Erythroblast (primary cell): ENCODE measurements at regions not wholly inside any gene's neighbourhood (a gene's known extent, or its start where the extent isn't known, plus 50 kb on each side); places are given as distances from the start of the nearest gene placed in this dataset.

Source experiments
- GATA1 ChIP-seq: IDR thresholded peaks from 2 replicates; pipeline ENCODE4 v1.6.1; 2011; ENCODE audit warnings: low read depth, mild to moderate bottlenecking, control low read depth, low read length, moderate library complexity
- POLR2A ChIP-seq: IDR thresholded peaks from 2 replicates; pipeline ENCODE4 v1.6.1; 2011; ENCODE audit warnings: mild to moderate bottlenecking, low read length

DNA sequence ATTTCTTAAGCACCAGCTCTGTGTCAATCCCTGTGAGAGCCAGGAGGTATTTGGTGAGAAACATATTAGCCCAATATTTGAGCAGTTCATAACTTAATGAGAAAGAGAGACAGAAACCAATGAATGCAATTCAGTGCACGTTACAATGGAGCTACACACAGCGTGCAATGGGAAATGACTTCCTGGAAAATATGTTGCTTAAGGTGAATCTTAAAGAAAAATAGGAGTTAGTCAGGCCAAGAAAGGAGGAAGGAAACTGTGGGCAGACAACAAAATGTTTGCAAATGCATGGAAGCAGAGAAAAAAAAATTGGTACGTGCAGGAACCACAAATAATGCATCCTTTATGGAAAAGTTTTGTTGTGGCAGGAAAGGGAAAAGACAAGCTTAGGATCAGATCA lies 481.7 kb downstream of the BCAT1 start:
- no peak for TF ChIP-seq POLR2A
- no peak for TF ChIP-seq GATA1
